Prostate gland (tissue), 2 donors: ENCODE measurements at regions not wholly inside any gene's neighbourhood (a gene's known extent, or its start where the extent isn't known, plus 50 kb on each side); places are given as distances from the start of the nearest gene placed in this dataset.

ENCODE experiments used
- POLR2A ChIP-seq: fragments of 450-650 bp; IDR thresholded peaks from one replicate; pipeline ENCODE4 v1.6.1; 2016; ENCODE audit warnings: antibody characterized with exemption, mild to moderate bottlenecking
- TF ChIP-seq, protein P1 (sequence below), 4 experiments: fragments of 200-600 bp in 2 of 4; fragments of 450-650 bp in 2 of 4; sonication (generic) in 2 of 4; IDR thresholded peaks; 1 replicate in 3 of 4; 2 replicates in 1 of 4; pipeline ENCODE4 v1.5.1; 2016 to 2019; ENCODE audit warnings: antibody characterized with exemption in 4 of 4, mild to moderate bottlenecking in 2 of 4, moderate library complexity in 2 of 4

DNA sequence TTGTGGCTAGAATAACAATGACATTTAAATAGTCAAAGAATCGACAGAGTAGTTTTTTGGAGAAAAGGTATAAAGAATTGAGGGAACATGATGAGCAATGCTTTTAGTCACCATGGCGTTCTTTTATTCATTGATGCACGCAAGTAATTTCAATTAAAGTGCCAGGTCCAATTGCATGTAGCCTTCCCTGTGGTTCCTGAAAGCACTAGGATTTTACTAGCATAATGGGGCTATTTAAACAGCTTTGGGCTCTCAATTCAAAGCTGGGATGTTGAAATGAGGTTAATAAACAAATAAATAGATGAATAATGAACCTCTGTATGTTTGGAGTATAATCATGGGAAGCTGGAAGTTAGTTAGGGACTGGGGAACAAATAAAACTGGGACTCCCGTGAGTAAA, 121.2 kb upstream of the GAP43 start:
- TF ChIP-seq, protein P1, sequence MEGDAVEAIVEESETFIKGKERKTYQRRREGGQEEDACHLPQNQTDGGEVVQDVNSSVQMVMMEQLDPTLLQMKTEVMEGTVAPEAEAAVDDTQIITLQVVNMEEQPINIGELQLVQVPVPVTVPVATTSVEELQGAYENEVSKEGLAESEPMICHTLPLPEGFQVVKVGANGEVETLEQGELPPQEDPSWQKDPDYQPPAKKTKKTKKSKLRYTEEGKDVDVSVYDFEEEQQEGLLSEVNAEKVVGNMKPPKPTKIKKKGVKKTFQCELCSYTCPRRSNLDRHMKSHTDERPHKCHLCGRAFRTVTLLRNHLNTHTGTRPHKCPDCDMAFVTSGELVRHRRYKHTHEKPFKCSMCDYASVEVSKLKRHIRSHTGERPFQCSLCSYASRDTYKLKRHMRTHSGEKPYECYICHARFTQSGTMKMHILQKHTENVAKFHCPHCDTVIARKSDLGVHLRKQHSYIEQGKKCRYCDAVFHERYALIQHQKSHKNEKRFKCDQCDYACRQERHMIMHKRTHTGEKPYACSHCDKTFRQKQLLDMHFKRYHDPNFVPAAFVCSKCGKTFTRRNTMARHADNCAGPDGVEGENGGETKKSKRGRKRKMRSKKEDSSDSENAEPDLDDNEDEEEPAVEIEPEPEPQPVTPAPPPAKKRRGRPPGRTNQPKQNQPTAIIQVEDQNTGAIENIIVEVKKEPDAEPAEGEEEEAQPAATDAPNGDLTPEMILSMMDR (IDR thresholded peaks at IDR 0.05) = no peak
- no peak for TF ChIP-seq POLR2A
